OCI-LY1 (cell line): ENCODE measurements at regions not wholly inside any gene's neighbourhood (a gene's known extent, or its start where the extent isn't known, plus 50 kb on each side); places are given as distances from the start of the nearest gene placed in this dataset.

Source experiments
- H2AFZ ChIP-seq: fragments of 200-600 bp; sonication (generic), shearing (Covaris generic); 2 replicates; pipeline ENCODE4 v1.6.0; 2014; ENCODE audit warnings: antibody characterized with exemption, mild to moderate bottlenecking, low read length
- H3F3A ChIP-seq: fragments of 200-600 bp; sonication (generic), shearing (Covaris generic); 2 replicates; pipeline ENCODE4 v1.6.0; 2014; ENCODE audit warnings: mild to moderate bottlenecking, antibody characterized with exemption, low read length, moderate library complexity; ENCODE audit not compliant: insufficient read depth
- H3K27ac ChIP-seq: fragments of 200-600 bp; sonication (generic); 2 replicates; pipeline ENCODE4 v1.5.1; 2014; ENCODE audit warnings: low read length, mixed run types, mild to moderate bottlenecking, low read depth; ENCODE audit not compliant: poor library complexity, severe bottlenecking
- H3K27me3 ChIP-seq: fragments of 200-600 bp; sonication (generic); 2 replicates; pipeline ENCODE4 v1.6.0; 2014; ENCODE audit warnings: antibody characterized with exemption, mild to moderate bottlenecking, low read length, moderate library complexity; ENCODE audit not compliant: insufficient read depth
- H3K36me3 ChIP-seq: fragments of 200-600 bp; sonication (generic); 2 replicates; pipeline ENCODE4 v1.6.1; 2014; ENCODE audit warnings: mild to moderate bottlenecking, antibody characterized with exemption, low read length, moderate library complexity, mixed read lengths; ENCODE audit not compliant: insufficient read depth
- H3K4me1 ChIP-seq: fragments of 200-600 bp; sonication (generic); 2 replicates; pipeline ENCODE4 v1.5.1; 2014; ENCODE audit warnings: mild to moderate bottlenecking, low read length, moderate library complexity; ENCODE audit not compliant: insufficient read depth, severe bottlenecking
- H3K4me2 ChIP-seq: fragments of 200-600 bp; sonication (generic), shearing (Covaris generic); 2 replicates; pipeline ENCODE4 v1.6.1; 2014; ENCODE audit warnings: low read length
- H3K4me3 ChIP-seq: fragments of 200-600 bp; sonication (generic); 2 replicates; pipeline ENCODE4 v1.5.1; 2014; ENCODE audit warnings: low read length, low read depth, mild to moderate bottlenecking, mixed read lengths; ENCODE audit not compliant: poor library complexity, severe bottlenecking
- H3K79me2 ChIP-seq: fragments of 200-600 bp; shearing (Covaris generic); 2 replicates; pipeline ENCODE4 v1.6.1; 2016; ENCODE audit warnings: mixed run types, low read length, mixed read lengths; ENCODE audit not compliant: insufficient read depth
- H3K9ac ChIP-seq: fragments of 200-600 bp; sonication (generic), shearing (Covaris generic); 2 replicates; pipeline ENCODE4 v1.6.1; 2014; ENCODE audit warnings: mild to moderate bottlenecking, low read length, mixed read lengths
- H3K9me2 ChIP-seq: fragments of 200-600 bp; sonication (generic), shearing (Covaris generic); 2 replicates; pipeline ENCODE4 v1.6.1; 2014; ENCODE audit warnings: low read depth, mild to moderate bottlenecking, low read length, mixed read lengths
- H3K9me3 ChIP-seq: fragments of 200-600 bp; shearing (Covaris generic); 2 replicates; pipeline ENCODE4 v1.6.1; 2014; ENCODE audit warnings: low read length, mixed read lengths
- H4K20me1 ChIP-seq: fragments of 200-600 bp; sonication (generic), shearing (Covaris generic); 2 replicates; pipeline ENCODE4 v1.6.0; 2016; ENCODE audit warnings: mild to moderate bottlenecking, low read length; ENCODE audit not compliant: insufficient read depth
- CTCF ChIP-seq: fragments of 200-600 bp; sonication (generic), shearing (Covaris generic); IDR thresholded peaks from 2 replicates; pipeline ENCODE4 v1.5.1; 2017; ENCODE audit warnings: mild to moderate bottlenecking, antibody characterized with exemption, low read length, moderate library complexity, mixed read lengths
- EZH2 ChIP-seq: fragments of 200-600 bp; sonication (generic), shearing (Covaris generic); IDR thresholded peaks from 2 replicates; pipeline ENCODE4 v1.8.0; 2017; ENCODE audit warnings: borderline replicate concordance, mixed run types, mild to moderate bottlenecking, antibody characterized with exemption, low read length, moderate library complexity, mixed read lengths

- no peaks in the 10 kb centered on the region for H3K79me2 ChIP-seq
- TF ChIP-seq CTCF (no peak), EZH2 (no peak)
Observed at GRCh38 chr1:5451671-5452070, 540.6 kb downstream of the NPHP4 start.

GRCh38 chr1:5448486-5448885 is 543.7 kb downstream of the NPHP4 start:
- Histone ChIP-seq H3K9me2 (no peaks in the 10 kb centered on the region), H3K9me3 (no peaks in the 10 kb centered on the region), H3K9ac (no peak overlapping the region), H3K36me3 (no peaks in the 10 kb centered on the region), H3K4me2 (no peak overlapping the region), H3K27ac (no peak overlapping the region), H3K4me1 (no peaks in the 10 kb centered on the region), H2AFZ (no peak overlapping the region), H3K27me3 (no peaks in the 10 kb centered on the region), H3K4me3 (no peak overlapping the region), H3K79me2 (no peaks in the 10 kb centered on the region), H3F3A (no peaks in the 10 kb centered on the region), H4K20me1 (no peaks in the 10 kb centered on the region)
- no peak for TF ChIP-seq EZH2
- no peak for TF ChIP-seq CTCF

More at GRCh38 chr1:5451671-5452070, 540.6 kb downstream of the NPHP4 start:
- Histone ChIP-seq H3F3A (no peaks in the 10 kb centered on the region), H3K27ac (no peak overlapping the region), H3K27me3 (no peaks in the 10 kb centered on the region), H3K4me1 (no peaks in the 10 kb centered on the region), H3K9me2 (no peaks in the 10 kb centered on the region), H3K4me3 (no peak overlapping the region), H3K36me3 (no peaks in the 10 kb centered on the region), H3K9me3 (no peaks in the 10 kb centered on the region), H3K9ac (no peak overlapping the region), H3K4me2 (no peak overlapping the region), H4K20me1 (no peaks in the 10 kb centered on the region), H2AFZ (no peak overlapping the region)

- no peak overlapping the region for H3K4me3 ChIP-seq
- H3K36me3 ChIP-seq, result no peaks in the 10 kb centered on the region
- H4K20me1 ChIP-seq, result no peaks in the 10 kb centered on the region
- H2AFZ ChIP-seq, result no peak overlapping the region
- H3K4me2 ChIP-seq, result no peak overlapping the region
- H3K79me2 ChIP-seq, result no peaks in the 10 kb centered on the region
- no peaks in the 10 kb centered on the region for H3F3A ChIP-seq
- no peak overlapping the region for H3K27ac ChIP-seq
- H3K9me2 ChIP-seq, result no peaks in the 10 kb centered on the region
- H3K9me3 ChIP-seq, result no peaks in the 10 kb centered on the region
- no peaks in the 10 kb centered on the region for H3K27me3 ChIP-seq
- no peak overlapping the region for H3K9ac ChIP-seq
- TF ChIP-seq EZH2, result no peak
- no peak for TF ChIP-seq CTCF
- no peaks in the 10 kb centered on the region for H3K4me1 ChIP-seq
Observed at GRCh38 chr1:5447503-5447960, 544.7 kb downstream of the NPHP4 start.
